IMR-90 (cell line): ENCODE measurements at regions not wholly inside any gene's neighbourhood (a gene's known extent, or its start where the extent isn't known, plus 50 kb on each side); places are given as distances from the start of the nearest gene placed in this dataset.

Source experiments
- ATAC-seq: fragments of 200-7000 bp; cut with Tn5 transposase; 2 replicates; pipeline ENCODE4 v1.9.1; 2020; ENCODE audit warnings: low read depth, mild to moderate bottlenecking, moderate library complexity
- BruUV-seq: library from RNA; stranded (reverse); fragments of 400-500 nt; replicated peaks from 2 replicates; lab custom pipeline; 2021; lab: Mats Ljungman, UMichigan
- CTCF ChIA-PET: fragments of 300-600 bp; formaldehyde crosslinking; extraction: SDS; loops from one replicate; lab custom pipeline; 2021; ENCODE audit warnings: antibody characterized with exemption; lab: Yijun Ruan, JAX
- POLR2A ChIA-PET: fragments of 300-600 bp; sonication (Branson Sonifier 250); formaldehyde crosslinking; loops from one replicate; lab custom pipeline; 2022; ENCODE audit warnings: antibody characterized with exemption; ENCODE audit not compliant: unreplicated experiment; lab: Charles Lee
- DNase-seq: peaks from one replicate; pipeline ENCODE4 v3.0.0; 2013
- H2AFZ ChIP-seq: replicated peaks from 2 replicates; pipeline ENCODE3; 2013; ENCODE audit warnings: low read length, mild to moderate bottlenecking; ENCODE audit not compliant: poor library complexity
- H2AK5ac ChIP-seq: 2 replicates; pipeline ENCODE4 v1.6.1; 2013; ENCODE audit warnings: low read depth, low read length, inconsistent platforms
- H2AK9ac ChIP-seq: replicated peaks from 2 replicates; pipeline ENCODE3; 2013; ENCODE audit warnings: mild to moderate bottlenecking, low read depth, low read length, moderate library complexity; ENCODE audit not compliant: poor library complexity
- H2BK120ac ChIP-seq: 2 replicates; pipeline ENCODE4 v1.6.1; 2013; ENCODE audit warnings: low read depth, low read length, inconsistent platforms
- H2BK15ac ChIP-seq: 3 replicates; pipeline ENCODE4 v1.6.1; 2013; ENCODE audit warnings: low read depth, low read length, inconsistent platforms
- H2BK20ac ChIP-seq: 2 replicates; pipeline ENCODE4 v1.6.1; 2013; ENCODE audit warnings: low read depth, mild to moderate bottlenecking, inconsistent platforms, low read length, moderate library complexity
- H2BK5ac ChIP-seq: 2 replicates; pipeline ENCODE4 v1.6.1; 2013; ENCODE audit warnings: mild to moderate bottlenecking, low read depth, low read length, inconsistent platforms; ENCODE audit not compliant: poor library complexity, severe bottlenecking
- H3K14ac ChIP-seq: replicated peaks from 2 replicates; pipeline ENCODE4 v1.6.1; 2013; ENCODE audit warnings: low read depth, low read length, inconsistent platforms
- H3K18ac ChIP-seq: 2 replicates; pipeline ENCODE4 v1.6.1; 2013; ENCODE audit warnings: low read depth, low read length, control low read depth
- H3K23ac ChIP-seq: 2 replicates; pipeline ENCODE4 v1.6.1; 2013; ENCODE audit warnings: low read depth, low read length, inconsistent platforms
- H3K27ac ChIP-seq: 2 replicates; pipeline ENCODE4 v1.5.1; 2013; ENCODE audit warnings: mild to moderate bottlenecking, control low read depth, low read length; ENCODE audit not compliant: insufficient read depth
- H3K27me3 ChIP-seq: 2 replicates; pipeline ENCODE4 v1.6.1; 2013; ENCODE audit warnings: low read length; ENCODE audit not compliant: control insufficient read depth, insufficient read depth
- H3K36me3 ChIP-seq: 2 replicates; pipeline ENCODE4 v1.6.1; 2013; ENCODE audit warnings: low read length, mixed read lengths; ENCODE audit not compliant: control insufficient read depth, insufficient read depth
- H3K4ac ChIP-seq: 2 replicates; pipeline ENCODE4 v1.6.1; 2013; ENCODE audit warnings: low read depth, low read length, inconsistent platforms
- H3K4me1 ChIP-seq: 2 replicates; pipeline ENCODE4 v1.6.1; 2013; ENCODE audit warnings: low read length, mixed read lengths; ENCODE audit not compliant: control insufficient read depth, insufficient read depth
- H3K4me2 ChIP-seq: 2 replicates; pipeline ENCODE4 v1.6.1; 2013; ENCODE audit warnings: low read depth, mild to moderate bottlenecking, control low read depth, low read length, moderate library complexity
- H3K4me3 ChIP-seq: 2 replicates; pipeline ENCODE4 v1.5.1; 2013; ENCODE audit warnings: low read depth, mild to moderate bottlenecking, control low read depth, low read length, moderate library complexity; ENCODE audit not compliant: insufficient read depth
- H3K56ac ChIP-seq: 2 replicates; pipeline ENCODE4 v1.6.1; 2013; ENCODE audit warnings: low read length, inconsistent platforms; ENCODE audit not compliant: insufficient read depth; ENCODE audit errors: extremely low read depth
- H3K79me1 ChIP-seq, 2 experiments: 2 replicates each; pipeline ENCODE4 v1.6.1; 2013; ENCODE audit warnings: low read length in 2 of 2, inconsistent platforms in 1 of 2, low read depth in 1 of 2
- H3K9ac ChIP-seq: 2 replicates; pipeline ENCODE4 v1.6.1; 2013; ENCODE audit warnings: low read depth, low read length, control low read depth
- H3K9me1 ChIP-seq: 2 replicates; pipeline ENCODE4 v1.6.1; 2013; ENCODE audit warnings: low read length, inconsistent platforms; ENCODE audit not compliant: insufficient read depth
- H3K9me3 ChIP-seq: 2 replicates; pipeline ENCODE4 v1.6.1; 2013; ENCODE audit warnings: low read length; ENCODE audit not compliant: control insufficient read depth, insufficient read depth
- H4K20me1 ChIP-seq: 2 replicates; pipeline ENCODE4 v1.6.1; 2013; ENCODE audit warnings: low read length, inconsistent platforms; ENCODE audit not compliant: insufficient read depth
- H4K5ac ChIP-seq: 2 replicates; pipeline ENCODE4 v1.6.1; 2013; ENCODE audit warnings: mild to moderate bottlenecking, low read depth, low read length, control low read depth
- H4K8ac ChIP-seq, 2 experiments: 2 replicates each; pipeline ENCODE4 v1.6.1; 2013; ENCODE audit warnings: low read depth in 2 of 2, low read length in 2 of 2, control low read depth in 1 of 2, inconsistent platforms in 1 of 2
- H4K91ac ChIP-seq: 2 replicates; pipeline ENCODE4 v1.6.1; 2013; ENCODE audit warnings: low read depth, low read length, inconsistent platforms; ENCODE audit not compliant: insufficient read depth
- BHLHE40 ChIP-seq: fragments of 150-350 bp; IDR thresholded peaks from 2 replicates; pipeline ENCODE4 v1.6.1; 2016; ENCODE audit warnings: mild to moderate bottlenecking, low read depth, low read length
- CEBPB ChIP-seq: IDR thresholded peaks from 2 replicates; pipeline ENCODE4 v1.6.1; 2012; ENCODE audit warnings: low read depth, low read length, improper control_type of control experiment
- CHD1 ChIP-seq: IDR thresholded peaks from 2 replicates; pipeline ENCODE4 v1.6.1; 2012; ENCODE audit warnings: low read depth, low read length, improper control_type of control experiment
- FOS ChIP-seq: fragments of 150-350 bp; IDR thresholded peaks from 2 replicates; pipeline ENCODE4 v1.6.1; 2016; ENCODE audit warnings: low read depth, low read length
- MAFK ChIP-seq: IDR thresholded peaks from 2 replicates; pipeline ENCODE4 v1.6.1; 2012; ENCODE audit warnings: low read depth, low read length, improper control_type of control experiment
- MAZ ChIP-seq: IDR thresholded peaks from 2 replicates; pipeline ENCODE4 v1.6.1; 2012; ENCODE audit warnings: low read depth, mild to moderate bottlenecking, low read length, improper control_type of control experiment, moderate library complexity, borderline replicate concordance
- MXI1 ChIP-seq: IDR thresholded peaks from 2 replicates; pipeline ENCODE4 v1.6.1; 2012; ENCODE audit warnings: low read depth, mild to moderate bottlenecking, low read length, moderate library complexity, borderline replicate concordance
- NFE2L2 ChIP-seq: fragments of 150-350 bp; IDR thresholded peaks from 2 replicates; pipeline ENCODE4 v1.6.1; 2016; ENCODE audit warnings: low read depth, mild to moderate bottlenecking, low read length
- POLR2A ChIP-seq: IDR thresholded peaks from 2 replicates; pipeline ENCODE4 v1.6.1; 2012; ENCODE audit warnings: mild to moderate bottlenecking, low read depth, low read length
- RCOR1 ChIP-seq: IDR thresholded peaks from 2 replicates; pipeline ENCODE4 v1.6.1; 2012; ENCODE audit warnings: mild to moderate bottlenecking, low read length, improper control_type of control experiment; ENCODE audit not compliant: insufficient replicate concordance
- RFX5 ChIP-seq: IDR thresholded peaks from 2 replicates; pipeline ENCODE4 v1.8.0; 2012; ENCODE audit warnings: low read depth, mild to moderate bottlenecking, low read length, moderate library complexity
- SMC3 ChIP-seq: fragments of 150-350 bp; IDR thresholded peaks from 2 replicates; pipeline ENCODE4 v1.6.1; 2016; ENCODE audit warnings: low read depth, mild to moderate bottlenecking, antibody characterized with exemption, low read length, moderate library complexity
- WGBS, 2 experiments: methylation state at CpG; one replicate each; pipeline versions ENCODE4 v1.1.5 to v1.1.7; 2013; ENCODE audit warnings: missing lambda C conversion rate in 2 of 2; ENCODE audit not compliant: insufficient read length in 1 of 2; ENCODE audit errors: extremely low coverage in 2 of 2; 5-methylcytosine and 5-hydroxymethylcytosine counted together
- dilution Hi-C: fragments of 300-500 bp; cut with HindIII; formaldehyde crosslinking; loops from one replicate; pipeline ENCODE4 v1.14.3; 2018; ENCODE audit warnings: low sequenced_read_pairs; ENCODE audit not compliant: unreplicated experiment
- in situ Hi-C: fragments of 300-500 bp; cut with MboI; formaldehyde crosslinking; loops from 3 replicates; pipeline ENCODE4 v1.14.3; 2019; ENCODE audit warnings: low sequenced_read_pairs, inconsistent platforms, mixed read lengths
- intact Hi-C: fragments of 100-400 bp; cut with micrococcal nuclease; formaldehyde crosslinking; loops from 2 replicates; pipeline ENCODE4 v1.10.0; 2022
- TF ChIP-seq, protein P1 (sequence below): conservative IDR thresholded peaks from 2 replicates; pipeline ENCODE4 v1.5.1; 2012; ENCODE audit warnings: mild to moderate bottlenecking, low read depth, low read length, improper control_type of control experiment
- TF ChIP-seq, protein P2 (sequence below): fragments of 150-350 bp; IDR thresholded peaks from 2 replicates; pipeline ENCODE4 v1.6.1; 2017; ENCODE audit warnings: mild to moderate bottlenecking, antibody characterized with exemption, low read length, low read depth
- TF ChIP-seq, protein P3 (sequence below): fragments of 150-350 bp; IDR thresholded peaks from 2 replicates; pipeline ENCODE4 v1.6.1; 2016; ENCODE audit warnings: low read depth, mild to moderate bottlenecking, low read length, moderate library complexity, borderline replicate concordance

DNA sequence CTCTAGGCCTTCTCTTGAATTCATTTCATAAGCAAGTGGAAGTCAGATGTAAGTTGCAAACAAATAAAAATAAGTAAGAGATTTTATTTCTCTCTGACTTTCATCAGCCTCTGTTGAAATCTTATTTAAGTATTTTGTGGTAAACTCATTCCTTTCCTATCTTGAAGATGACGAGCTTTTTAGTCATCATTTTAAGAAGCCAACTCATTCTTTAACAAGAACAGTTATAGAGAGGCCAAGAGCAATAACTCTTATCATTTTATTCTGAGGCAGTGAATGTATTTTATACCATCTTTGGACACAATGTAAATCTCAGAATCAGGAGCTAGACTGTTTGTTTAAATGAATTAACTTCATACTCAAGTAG, 147.5 kb upstream of the MBNL1 start:
- intact Hi-C loops, result loop anchor here (1.0 kb wide), 2 partner anchors 38 to 148 kb away; no protein-coding TSS in a partner anchor
- TF ChIP-seq MXI1 (no peak), MAZ (no peak), RFX5 (no peak), POLR2A (no peak), CHD1 (no peak), SMC3 (no peak), FOS (peak; percentile 73), BHLHE40 (no peak), RCOR1 (no peak), MAFK (0 out of 2 replicates have a peak, but pooled peaks have one; percentile 23), CEBPB (0 out of 2 replicates have a peak, but pooled peaks have one; percentile 3), NFE2L2 (peak; percentile 43; the same call in 1 of the 2 replicates)
- TF ChIP-seq, protein P1, sequence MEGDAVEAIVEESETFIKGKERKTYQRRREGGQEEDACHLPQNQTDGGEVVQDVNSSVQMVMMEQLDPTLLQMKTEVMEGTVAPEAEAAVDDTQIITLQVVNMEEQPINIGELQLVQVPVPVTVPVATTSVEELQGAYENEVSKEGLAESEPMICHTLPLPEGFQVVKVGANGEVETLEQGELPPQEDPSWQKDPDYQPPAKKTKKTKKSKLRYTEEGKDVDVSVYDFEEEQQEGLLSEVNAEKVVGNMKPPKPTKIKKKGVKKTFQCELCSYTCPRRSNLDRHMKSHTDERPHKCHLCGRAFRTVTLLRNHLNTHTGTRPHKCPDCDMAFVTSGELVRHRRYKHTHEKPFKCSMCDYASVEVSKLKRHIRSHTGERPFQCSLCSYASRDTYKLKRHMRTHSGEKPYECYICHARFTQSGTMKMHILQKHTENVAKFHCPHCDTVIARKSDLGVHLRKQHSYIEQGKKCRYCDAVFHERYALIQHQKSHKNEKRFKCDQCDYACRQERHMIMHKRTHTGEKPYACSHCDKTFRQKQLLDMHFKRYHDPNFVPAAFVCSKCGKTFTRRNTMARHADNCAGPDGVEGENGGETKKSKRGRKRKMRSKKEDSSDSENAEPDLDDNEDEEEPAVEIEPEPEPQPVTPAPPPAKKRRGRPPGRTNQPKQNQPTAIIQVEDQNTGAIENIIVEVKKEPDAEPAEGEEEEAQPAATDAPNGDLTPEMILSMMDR, result no peak
- TF ChIP-seq, protein P2, sequence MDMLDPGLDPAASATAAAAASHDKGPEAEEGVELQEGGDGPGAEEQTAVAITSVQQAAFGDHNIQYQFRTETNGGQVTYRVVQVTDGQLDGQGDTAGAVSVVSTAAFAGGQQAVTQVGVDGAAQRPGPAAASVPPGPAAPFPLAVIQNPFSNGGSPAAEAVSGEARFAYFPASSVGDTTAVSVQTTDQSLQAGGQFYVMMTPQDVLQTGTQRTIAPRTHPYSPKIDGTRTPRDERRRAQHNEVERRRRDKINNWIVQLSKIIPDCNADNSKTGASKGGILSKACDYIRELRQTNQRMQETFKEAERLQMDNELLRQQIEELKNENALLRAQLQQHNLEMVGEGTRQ, result no peak
- TF ChIP-seq, protein P3, sequence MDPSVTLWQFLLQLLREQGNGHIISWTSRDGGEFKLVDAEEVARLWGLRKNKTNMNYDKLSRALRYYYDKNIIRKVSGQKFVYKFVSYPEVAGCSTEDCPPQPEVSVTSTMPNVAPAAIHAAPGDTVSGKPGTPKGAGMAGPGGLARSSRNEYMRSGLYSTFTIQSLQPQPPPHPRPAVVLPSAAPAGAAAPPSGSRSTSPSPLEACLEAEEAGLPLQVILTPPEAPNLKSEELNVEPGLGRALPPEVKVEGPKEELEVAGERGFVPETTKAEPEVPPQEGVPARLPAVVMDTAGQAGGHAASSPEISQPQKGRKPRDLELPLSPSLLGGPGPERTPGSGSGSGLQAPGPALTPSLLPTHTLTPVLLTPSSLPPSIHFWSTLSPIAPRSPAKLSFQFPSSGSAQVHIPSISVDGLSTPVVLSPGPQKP, result no peak

More for the DNA sequence above, 147.5 kb upstream of the MBNL1 start:
- peaks cover 10% of the 10 kb centered on the region; the same call in 1 of the 2 replicates for H3K4me1 ChIP-seq
- WGBS, 2 experiments, result no CpG with 5 or more reads among the region's 1 CpG
- peaks cover 2 to 4% of the 10 kb centered on the region in 2 experiments; a peak in 2 of 4 replicates for H3K79me1 ChIP-seq
- H3K56ac ChIP-seq, result peak overlapping the region; percentile 87
- CTCF ChIA-PET, result no interaction called here
- H2AFZ ChIP-seq, result no peak overlapping the region
- H3K9me1 ChIP-seq, result peaks cover 3% of the 10 kb centered on the region; the same call in 1 of the 2 replicates
- H2BK120ac ChIP-seq, result peak overlapping the region; percentile 79
- no peaks in the 10 kb centered on the region for H3K27me3 ChIP-seq
- peak overlapping the region; percentile 50 for H3K23ac ChIP-seq
- H3K9me3 ChIP-seq, result no peaks in the 10 kb centered on the region
- H3K18ac ChIP-seq, result peak overlapping the region; percentile 99
- H2AK5ac ChIP-seq, result no peak overlapping the region
- POLR2A ChIA-PET, result interaction anchor here (1.2 kb wide), 1 partner anchor 148 kb away, joined by 7 read pairs; the partner anchor contains the start of gene MBNL1
- no peaks in the 10 kb centered on the region for H3K36me3 ChIP-seq
- ATAC-seq (peak; percentile 77), DNase-seq (peak; percentile 95)
- BruUV-seq, result no TSS peak
- dilution Hi-C loops (no loop called here), in situ Hi-C loops (no loop called here)
- peak overlapping the region; percentile 64 for H3K4ac ChIP-seq
- H2BK20ac ChIP-seq, result peak overlapping the region; percentile 99; the same call in 1 of the 2 replicates
- peak overlapping the region; percentile 88 for H3K27ac ChIP-seq
- H3K4me3 ChIP-seq, result no peak overlapping the region; the same call in 1 of the 2 replicates
- H4K8ac ChIP-seq, result peak overlapping the region; percentile 81 to 87; a peak in 2 of 4 replicates
- no peak overlapping the region for H2AK9ac ChIP-seq
- peak overlapping the region; percentile 81; the same call in 1 of the 2 replicates for H4K91ac ChIP-seq
- H4K5ac ChIP-seq, result 0 out of 2 replicates have a peak overlapping the region, but pooled peaks have one; percentile 12
- H4K20me1 ChIP-seq, result no peaks in the 10 kb centered on the region
- H3K14ac ChIP-seq, result peak overlapping the region; percentile 35; the same call in 1 of the 2 replicates
- peak overlapping the region; percentile 74; the same call in 1 of the 2 replicates for H3K4me2 ChIP-seq
- peak overlapping the region; percentile 99 for H2BK5ac ChIP-seq
- peak overlapping the region; percentile 95; the same call in 2 of the 3 replicates for H2BK15ac ChIP-seq
- H3K9ac ChIP-seq, result peak overlapping the region; percentile 59; the same call in 1 of the 2 replicates
